ENCODE measurements at regions not wholly inside any gene's neighbourhood (a gene's known extent, or its start where the extent isn't known, plus 50 kb on each side); places are given as distances from the start of the nearest gene placed in this dataset.

- no peak for DNase-seq
Observed at GRCh38 chr2:19746611-19747309, 155.0 kb downstream of the TTC32 start.

DNA sequence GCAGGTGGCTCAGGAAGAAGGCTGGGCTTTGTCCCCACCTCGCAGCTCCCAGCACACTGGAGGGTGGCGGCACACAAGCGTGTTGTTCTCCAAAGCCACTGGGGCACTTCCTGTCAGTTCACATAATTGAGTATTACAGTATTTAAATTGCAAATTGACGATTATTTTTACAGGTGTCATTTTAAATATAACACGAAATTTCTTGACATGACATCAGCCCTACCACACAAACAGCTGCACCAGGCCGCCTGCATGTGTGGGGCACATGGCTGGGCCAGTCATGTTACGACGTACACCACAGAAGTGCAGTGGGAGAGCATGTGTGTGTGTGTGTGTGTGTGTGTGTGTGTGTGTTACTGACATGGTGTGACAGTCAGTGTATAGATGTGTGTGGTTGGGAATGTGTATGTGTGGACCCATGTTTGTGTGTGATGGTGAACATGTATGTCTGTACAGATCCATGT, 155.6 kb downstream of the TTC32 start:
- DNase-seq: no peak

GRCh38 chr2:19745318-19746136, 156.3 kb downstream of the TTC32 start:
- DNase-seq: no peak

- no peak for DNase-seq
Observed at GRCh38 chr2:19744456-19745199, 157.2 kb downstream of the TTC32 start.

GRCh38 chr2:19743641-19744040, 158.1 kb downstream of the TTC32 start:
- no peak for DNase-seq

DNA sequence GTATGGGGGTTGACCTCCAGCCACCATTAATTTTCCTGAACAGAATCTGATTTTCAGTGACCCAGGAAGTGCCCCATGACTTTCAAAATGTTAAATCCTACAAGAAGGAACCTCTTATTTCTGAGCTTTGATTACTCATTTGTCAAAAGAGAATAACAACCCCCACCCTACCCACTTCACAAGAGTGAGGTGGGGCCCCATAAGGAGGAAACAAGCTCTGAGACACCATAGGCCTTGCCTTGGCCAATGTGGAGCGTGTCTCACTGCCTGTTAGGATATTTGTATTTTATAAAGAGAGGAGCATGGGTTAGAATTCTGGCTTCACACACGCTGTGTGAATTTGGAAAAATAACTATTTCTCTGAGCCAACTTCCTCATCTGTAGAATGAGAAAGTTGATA, 158.9 kb downstream of the TTC32 start:
- DNase-seq: no peak

DNA sequence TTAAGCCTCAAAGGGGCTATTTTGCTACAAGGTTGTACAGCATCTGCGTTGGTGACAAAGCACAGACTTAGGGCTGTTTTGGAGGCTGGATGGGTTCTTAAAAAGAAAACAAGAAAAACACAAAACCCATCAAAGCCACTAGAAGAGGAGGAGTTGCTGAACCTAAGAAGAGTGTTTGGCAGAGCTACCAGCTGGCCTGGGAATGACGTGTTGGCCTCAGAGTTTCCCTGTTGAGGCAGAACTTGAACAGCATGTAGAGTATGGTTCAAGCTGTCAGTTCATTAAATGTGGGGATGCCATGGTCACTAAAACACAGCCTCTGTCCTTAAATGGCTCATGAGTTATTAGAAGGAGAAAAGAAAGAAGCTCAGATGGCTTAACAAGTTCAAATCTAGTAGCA, 162.5 kb downstream of the TTC32 start:
- DNase-seq: no peak

DNA sequence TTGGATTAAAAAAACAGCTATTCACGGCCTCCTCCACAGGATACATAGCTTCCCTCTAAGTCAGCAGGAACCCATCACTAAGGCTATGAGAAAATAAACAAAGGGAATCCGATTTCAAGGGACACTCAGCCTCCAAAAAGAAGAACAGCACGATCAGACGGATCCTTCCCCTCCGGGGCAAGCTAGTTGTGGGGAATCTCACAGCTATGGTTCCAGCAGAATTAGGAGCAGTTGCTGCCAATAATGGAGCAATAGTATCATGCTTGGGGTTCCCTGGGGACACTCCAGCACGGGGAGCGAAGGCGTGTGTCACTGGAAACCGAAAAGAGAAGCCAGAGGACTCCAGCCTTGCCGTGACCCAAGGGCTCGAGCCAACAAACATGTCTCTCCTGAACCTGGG, 163.1 kb downstream of the TTC32 start:
- no peak for DNase-seq

GRCh38 chr2:19736191-19736831, 165.5 kb downstream of the TTC32 start:
- no peak for DNase-seq

GRCh38 chr2:19733951-19734425, 167.8 kb downstream of the TTC32 start:
- DNase-seq: no peak

DNA sequence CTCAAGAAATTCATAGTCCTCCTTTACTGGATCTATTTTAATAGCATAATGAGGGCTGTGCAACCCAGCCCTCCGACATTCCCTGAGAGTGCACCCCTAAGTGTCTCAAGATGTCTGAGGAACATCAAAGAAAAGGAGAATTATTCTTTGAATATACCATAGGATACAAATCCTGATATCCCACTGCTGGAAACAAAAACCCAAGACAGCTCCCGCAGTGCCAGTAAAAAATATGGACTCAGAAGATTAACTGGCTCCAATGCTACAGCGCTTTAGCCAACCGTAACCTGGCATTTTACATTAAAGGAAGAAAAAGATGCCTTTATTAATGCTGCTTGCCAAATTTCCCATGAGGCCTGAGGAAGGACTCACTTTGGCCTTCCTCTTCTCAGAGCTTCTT, 168.4 kb downstream of the TTC32 start:
- DNase-seq: no peak

GRCh38 chr2:19732255-19732654, 169.5 kb downstream of the TTC32 start:
- no peak for DNase-seq

GRCh38 chr2:19731515-19731914, 170.3 kb downstream of the TTC32 start:
- no peak for DNase-seq

- DNase-seq: no peak
Observed at GRCh38 chr2:19731037-19731436, 170.7 kb downstream of the TTC32 start.

- DNase-seq: no peak
Observed at GRCh38 chr2:19728125-19728524, 173.7 kb downstream of the TTC32 start.

DNA sequence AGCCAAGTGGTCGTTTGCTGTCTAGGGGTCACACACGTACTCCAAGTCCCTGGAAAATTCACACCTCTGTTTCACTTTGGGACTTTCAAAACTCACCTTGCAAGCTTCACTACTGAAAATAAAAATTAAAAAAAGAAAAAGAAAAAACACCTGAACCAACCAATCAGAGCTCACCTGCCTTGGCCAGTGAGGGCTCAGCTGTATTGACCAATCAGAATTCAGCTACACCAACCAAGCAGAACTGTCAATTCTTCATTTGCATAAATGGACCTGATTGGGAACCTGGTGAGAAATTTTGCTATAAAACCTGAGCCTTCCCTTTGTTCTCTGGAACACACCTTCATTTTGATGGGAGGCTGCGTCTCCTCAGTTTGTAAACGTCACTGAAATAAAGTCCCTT, 176.4 kb downstream of the TTC32 start:
- DNase-seq: no peak

DNA sequence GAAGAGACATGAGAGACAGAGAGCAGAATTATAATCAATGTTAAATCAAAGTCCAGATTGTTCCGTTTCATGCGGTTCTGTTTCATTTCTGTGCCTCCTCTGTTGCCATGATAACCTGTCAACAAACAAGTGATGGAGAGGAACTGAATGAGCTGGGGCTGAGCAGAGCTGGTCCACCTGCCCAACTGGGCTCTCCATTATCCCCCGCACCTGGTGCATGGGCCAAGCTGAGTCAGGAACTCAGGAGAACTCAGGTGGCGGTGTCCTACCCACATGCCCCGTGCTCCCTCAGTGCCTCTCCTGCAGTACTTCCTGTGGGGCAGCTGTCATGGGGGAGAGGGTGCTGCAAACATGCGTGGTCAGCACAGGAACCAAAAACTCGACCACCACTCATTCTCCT, 178.8 kb downstream of the TTC32 start:
- DNase-seq: no peak

- DNase-seq: no peak
Observed at GRCh38 chr2:19722531-19722971, 179.2 kb downstream of the TTC32 start.

DNA sequence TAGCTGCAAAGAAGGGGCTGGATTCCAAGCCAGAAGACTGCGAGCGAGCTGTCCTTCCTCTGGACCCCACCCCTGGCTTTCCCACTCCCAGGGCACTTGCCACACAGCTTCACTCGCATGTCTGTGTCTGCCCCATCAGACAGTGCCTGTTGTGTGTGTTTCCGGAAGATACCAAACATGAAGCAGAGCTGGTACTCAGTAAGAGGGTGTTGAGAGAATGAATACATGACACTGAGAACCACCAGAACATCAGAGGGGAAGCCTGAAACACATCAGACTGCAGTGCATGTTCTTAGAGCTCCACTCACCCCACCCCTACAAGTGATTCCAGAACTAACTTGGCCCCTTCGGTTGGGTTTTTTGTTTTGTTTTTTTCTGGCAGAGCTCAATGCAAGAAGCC, 181.5 kb downstream of the TTC32 start:
- DNase-seq: no peak

GRCh38 chr2:19719540-19719939, 182.2 kb downstream of the TTC32 start:
- no peak for DNase-seq

GRCh38 chr2:19717446-19717845, 184.3 kb downstream of the TTC32 start:
- no peak for DNase-seq

- DNase-seq: no peak
Observed at GRCh38 chr2:19714926-19715325, 186.9 kb downstream of the TTC32 start.

DNA sequence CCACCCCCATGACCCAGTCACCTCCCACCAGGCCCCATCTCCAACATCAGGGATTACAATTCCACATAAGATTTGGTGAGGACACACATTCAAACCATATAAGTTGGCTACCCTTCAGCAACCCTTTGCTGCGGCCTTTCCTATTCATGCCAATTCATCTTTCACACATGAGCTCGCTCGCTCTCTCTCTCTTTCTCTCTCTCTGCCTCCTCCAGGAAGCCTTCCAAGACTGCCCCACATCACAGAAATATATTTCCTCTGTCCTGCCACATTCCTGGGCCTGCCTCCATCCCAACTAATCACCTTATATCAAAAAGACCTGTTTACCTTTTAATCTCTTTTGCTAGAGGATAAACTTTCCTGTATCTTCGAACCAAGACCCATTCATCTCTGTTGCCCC, 188.9 kb downstream of the TTC32 start:
- DNase-seq: no peak

Data from CD4-positive, alpha-beta T cell treated with Interleukin-21 for 1 hour (primary cell).